ENCODE measurements at regions not wholly inside any gene's neighbourhood (a gene's known extent, or its start where the extent isn't known, plus 50 kb on each side); places are given as distances from the start of the nearest gene placed in this dataset.

DNA sequence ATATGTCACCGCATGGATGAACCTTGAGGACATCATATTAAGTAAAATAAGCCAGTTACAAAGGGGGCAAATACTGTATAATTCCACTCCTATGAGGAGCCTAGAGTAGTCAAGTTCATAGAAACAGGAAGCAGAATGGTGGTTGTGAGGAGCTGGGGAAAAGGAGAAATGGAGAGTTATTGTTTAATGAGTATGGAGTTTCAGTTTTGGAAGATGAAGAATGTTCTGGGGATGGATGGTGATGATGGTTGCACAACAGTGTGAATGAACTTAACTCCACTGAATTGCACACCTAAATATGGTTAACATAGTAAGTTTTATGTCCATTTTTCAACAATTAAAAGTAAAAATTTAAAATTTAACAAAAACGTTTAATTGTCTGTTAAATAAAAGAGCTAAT, 220.9 kb upstream of the JUN start (continued):
- TF ChIP-seq, protein P1, sequence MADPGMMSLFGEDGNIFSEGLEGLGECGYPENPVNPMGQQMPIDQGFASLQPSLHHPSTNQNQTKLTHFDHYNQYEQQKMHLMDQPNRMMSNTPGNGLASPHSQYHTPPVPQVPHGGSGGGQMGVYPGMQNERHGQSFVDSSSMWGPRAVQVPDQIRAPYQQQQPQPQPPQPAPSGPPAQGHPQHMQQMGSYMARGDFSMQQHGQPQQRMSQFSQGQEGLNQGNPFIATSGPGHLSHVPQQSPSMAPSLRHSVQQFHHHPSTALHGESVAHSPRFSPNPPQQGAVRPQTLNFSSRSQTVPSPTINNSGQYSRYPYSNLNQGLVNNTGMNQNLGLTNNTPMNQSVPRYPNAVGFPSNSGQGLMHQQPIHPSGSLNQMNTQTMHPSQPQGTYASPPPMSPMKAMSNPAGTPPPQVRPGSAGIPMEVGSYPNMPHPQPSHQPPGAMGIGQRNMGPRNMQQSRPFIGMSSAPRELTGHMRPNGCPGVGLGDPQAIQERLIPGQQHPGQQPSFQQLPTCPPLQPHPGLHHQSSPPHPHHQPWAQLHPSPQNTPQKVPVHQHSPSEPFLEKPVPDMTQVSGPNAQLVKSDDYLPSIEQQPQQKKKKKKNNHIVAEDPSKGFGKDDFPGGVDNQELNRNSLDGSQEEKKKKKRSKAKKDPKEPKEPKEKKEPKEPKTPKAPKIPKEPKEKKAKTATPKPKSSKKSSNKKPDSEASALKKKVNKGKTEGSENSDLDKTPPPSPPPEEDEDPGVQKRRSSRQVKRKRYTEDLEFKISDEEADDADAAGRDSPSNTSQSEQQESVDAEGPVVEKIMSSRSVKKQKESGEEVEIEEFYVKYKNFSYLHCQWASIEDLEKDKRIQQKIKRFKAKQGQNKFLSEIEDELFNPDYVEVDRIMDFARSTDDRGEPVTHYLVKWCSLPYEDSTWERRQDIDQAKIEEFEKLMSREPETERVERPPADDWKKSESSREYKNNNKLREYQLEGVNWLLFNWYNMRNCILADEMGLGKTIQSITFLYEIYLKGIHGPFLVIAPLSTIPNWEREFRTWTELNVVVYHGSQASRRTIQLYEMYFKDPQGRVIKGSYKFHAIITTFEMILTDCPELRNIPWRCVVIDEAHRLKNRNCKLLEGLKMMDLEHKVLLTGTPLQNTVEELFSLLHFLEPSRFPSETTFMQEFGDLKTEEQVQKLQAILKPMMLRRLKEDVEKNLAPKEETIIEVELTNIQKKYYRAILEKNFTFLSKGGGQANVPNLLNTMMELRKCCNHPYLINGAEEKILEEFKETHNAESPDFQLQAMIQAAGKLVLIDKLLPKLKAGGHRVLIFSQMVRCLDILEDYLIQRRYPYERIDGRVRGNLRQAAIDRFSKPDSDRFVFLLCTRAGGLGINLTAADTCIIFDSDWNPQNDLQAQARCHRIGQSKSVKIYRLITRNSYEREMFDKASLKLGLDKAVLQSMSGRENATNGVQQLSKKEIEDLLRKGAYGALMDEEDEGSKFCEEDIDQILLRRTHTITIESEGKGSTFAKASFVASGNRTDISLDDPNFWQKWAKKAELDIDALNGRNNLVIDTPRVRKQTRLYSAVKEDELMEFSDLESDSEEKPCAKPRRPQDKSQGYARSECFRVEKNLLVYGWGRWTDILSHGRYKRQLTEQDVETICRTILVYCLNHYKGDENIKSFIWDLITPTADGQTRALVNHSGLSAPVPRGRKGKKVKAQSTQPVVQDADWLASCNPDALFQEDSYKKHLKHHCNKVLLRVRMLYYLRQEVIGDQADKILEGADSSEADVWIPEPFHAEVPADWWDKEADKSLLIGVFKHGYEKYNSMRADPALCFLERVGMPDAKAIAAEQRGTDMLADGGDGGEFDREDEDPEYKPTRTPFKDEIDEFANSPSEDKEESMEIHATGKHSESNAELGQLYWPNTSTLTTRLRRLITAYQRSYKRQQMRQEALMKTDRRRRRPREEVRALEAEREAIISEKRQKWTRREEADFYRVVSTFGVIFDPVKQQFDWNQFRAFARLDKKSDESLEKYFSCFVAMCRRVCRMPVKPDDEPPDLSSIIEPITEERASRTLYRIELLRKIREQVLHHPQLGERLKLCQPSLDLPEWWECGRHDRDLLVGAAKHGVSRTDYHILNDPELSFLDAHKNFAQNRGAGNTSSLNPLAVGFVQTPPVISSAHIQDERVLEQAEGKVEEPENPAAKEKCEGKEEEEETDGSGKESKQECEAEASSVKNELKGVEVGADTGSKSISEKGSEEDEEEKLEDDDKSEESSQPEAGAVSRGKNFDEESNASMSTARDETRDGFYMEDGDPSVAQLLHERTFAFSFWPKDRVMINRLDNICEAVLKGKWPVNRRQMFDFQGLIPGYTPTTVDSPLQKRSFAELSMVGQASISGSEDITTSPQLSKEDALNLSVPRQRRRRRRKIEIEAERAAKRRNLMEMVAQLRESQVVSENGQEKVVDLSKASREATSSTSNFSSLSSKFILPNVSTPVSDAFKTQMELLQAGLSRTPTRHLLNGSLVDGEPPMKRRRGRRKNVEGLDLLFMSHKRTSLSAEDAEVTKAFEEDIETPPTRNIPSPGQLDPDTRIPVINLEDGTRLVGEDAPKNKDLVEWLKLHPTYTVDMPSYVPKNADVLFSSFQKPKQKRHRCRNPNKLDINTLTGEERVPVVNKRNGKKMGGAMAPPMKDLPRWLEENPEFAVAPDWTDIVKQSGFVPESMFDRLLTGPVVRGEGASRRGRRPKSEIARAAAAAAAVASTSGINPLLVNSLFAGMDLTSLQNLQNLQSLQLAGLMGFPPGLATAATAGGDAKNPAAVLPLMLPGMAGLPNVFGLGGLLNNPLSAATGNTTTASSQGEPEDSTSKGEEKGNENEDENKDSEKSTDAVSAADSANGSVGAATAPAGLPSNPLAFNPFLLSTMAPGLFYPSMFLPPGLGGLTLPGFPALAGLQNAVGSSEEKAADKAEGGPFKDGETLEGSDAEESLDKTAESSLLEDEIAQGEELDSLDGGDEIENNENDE (IDR thresholded peaks at IDR 0.05; ENCODE audit: insufficient replicate concordance, low read length), result no peak
- TF ChIP-seq EZH2 (IDR thresholded peaks at IDR 0.05; ENCODE audit: low read depth, low read length, severe bottlenecking), result no peak
- no peak for TF ChIP-seq HDAC2 (IDR thresholded peaks at IDR 0.05; ENCODE audit: borderline replicate concordance in 1 of 2, low read depth in 2 of 2, low read length in 2 of 2)
- TF ChIP-seq RAD21 (IDR thresholded peaks at IDR 0.05 in 1 of 2, conservative IDR thresholded peaks at IDR 0.05 in 1 of 2; ENCODE audit: low read depth in 2 of 2, low read length in 2 of 2), result no peak
- TF ChIP-seq, protein P2, sequence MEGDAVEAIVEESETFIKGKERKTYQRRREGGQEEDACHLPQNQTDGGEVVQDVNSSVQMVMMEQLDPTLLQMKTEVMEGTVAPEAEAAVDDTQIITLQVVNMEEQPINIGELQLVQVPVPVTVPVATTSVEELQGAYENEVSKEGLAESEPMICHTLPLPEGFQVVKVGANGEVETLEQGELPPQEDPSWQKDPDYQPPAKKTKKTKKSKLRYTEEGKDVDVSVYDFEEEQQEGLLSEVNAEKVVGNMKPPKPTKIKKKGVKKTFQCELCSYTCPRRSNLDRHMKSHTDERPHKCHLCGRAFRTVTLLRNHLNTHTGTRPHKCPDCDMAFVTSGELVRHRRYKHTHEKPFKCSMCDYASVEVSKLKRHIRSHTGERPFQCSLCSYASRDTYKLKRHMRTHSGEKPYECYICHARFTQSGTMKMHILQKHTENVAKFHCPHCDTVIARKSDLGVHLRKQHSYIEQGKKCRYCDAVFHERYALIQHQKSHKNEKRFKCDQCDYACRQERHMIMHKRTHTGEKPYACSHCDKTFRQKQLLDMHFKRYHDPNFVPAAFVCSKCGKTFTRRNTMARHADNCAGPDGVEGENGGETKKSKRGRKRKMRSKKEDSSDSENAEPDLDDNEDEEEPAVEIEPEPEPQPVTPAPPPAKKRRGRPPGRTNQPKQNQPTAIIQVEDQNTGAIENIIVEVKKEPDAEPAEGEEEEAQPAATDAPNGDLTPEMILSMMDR (IDR thresholded peaks at IDR 0.05; ENCODE audit: control extremely low read depth in 1 of 3, insufficient read depth in 1 of 3, low read depth in 1 of 3, low read length in 3 of 3), result no peak
- no peak for TF ChIP-seq RNF2 (IDR thresholded peaks at IDR 0.05; ENCODE audit: borderline replicate concordance, low read depth, low read length, missing control alignments, poor library complexity, severe bottlenecking)
- no peak for TF ChIP-seq MAFK (IDR thresholded peaks at IDR 0.05; ENCODE audit: low read depth, low read length)

Data from H1 (cell line).